Urothelium cell line (cell line): ENCODE measurements at regions not wholly inside any gene's neighbourhood (a gene's known extent, or its start where the extent isn't known, plus 50 kb on each side); places are given as distances from the start of the nearest gene placed in this dataset.
"Not testable (repeated sequence)": the region's sequence is repeated elsewhere in the genome, so short reads cannot be mapped to it uniquely, and the experiment has no call there.

Experiments used
- DNase-seq: peaks from one replicate; pipeline ENCODE4 v3.0.0; 2011; ENCODE audit warnings: low spot score, mixed read lengths
- FAIRE-seq: peaks from 2 replicates; lab custom pipeline; 2011; peaks lifted over from hg19 to GRCh38; lab: Jason Lieb, UNC

DNA sequence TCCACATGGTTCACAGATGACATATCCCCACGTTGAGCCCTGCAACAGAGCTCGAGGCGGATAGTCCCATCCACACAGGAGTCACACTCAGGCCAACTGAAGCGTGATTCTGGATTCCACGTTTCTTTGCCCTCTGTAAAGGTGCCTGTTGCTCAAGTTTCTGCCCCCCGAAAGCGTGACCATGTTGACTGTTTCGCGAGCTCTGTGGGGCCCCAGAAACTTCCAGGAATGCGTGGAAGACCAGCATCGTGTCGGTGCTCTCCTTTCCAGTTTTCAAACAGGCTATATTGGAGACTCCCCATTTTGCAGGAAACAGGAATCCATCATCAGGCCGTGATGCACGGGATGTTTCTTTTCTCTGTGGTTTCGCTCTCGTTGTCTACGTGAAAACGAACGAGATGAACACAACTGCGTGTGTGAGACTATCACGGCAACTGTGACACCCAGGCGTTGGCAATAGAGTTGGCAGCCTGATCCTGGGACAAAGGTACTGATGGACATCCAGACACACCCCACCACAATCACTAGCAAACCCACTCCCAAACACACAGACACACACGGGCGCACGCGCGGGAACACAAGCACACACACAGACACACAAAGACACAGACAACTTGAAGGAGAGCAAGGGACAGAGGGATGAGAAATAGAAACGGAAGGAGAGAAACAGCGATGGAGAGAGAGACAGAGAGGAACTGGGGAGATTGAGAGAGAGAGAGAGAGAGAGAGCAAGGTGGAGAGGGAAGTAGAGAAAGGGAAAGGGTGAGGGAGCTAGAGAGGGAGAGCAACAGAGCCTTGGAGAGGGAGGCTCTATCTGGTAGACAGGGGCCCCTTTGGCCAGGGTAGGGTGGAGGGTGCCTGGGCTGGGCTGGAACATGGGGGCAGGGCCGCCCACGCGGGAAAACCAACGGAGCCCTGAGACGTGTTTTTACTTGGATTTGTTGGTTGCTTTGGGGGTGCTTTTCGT lies 1609.3 kb downstream of the SPATA31A7 start:
- not testable (repeated sequence) for DNase-seq, FAIRE-seq

DNA sequence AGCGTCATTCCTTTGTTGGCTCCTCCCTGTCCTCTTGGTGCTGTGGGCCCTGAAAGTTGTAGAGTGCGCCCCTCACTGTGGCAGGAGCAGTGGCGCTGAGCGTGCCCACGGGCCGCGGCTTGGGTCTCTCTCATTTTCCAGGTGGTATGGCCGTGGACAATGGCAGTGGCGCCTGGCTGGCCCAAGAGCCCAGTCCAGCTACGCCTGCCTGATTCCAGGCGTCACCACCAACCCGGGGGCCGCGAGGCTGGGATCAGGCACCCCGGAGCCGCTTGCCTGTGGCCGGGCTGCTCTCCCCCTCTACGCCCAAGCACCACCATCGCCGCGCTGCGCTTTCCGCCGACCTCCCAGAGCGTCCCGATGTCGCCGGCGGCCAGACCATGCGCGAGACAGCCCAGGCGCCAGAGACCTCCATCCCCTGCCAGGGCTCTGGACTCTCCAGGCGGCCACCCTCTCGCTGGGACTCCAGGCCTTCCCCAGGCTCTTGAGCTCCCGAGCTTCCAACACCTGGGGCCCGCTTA lies 1610.1 kb downstream of the SPATA31A7 start:
- not testable (repeated sequence) for DNase-seq, FAIRE-seq

DNA sequence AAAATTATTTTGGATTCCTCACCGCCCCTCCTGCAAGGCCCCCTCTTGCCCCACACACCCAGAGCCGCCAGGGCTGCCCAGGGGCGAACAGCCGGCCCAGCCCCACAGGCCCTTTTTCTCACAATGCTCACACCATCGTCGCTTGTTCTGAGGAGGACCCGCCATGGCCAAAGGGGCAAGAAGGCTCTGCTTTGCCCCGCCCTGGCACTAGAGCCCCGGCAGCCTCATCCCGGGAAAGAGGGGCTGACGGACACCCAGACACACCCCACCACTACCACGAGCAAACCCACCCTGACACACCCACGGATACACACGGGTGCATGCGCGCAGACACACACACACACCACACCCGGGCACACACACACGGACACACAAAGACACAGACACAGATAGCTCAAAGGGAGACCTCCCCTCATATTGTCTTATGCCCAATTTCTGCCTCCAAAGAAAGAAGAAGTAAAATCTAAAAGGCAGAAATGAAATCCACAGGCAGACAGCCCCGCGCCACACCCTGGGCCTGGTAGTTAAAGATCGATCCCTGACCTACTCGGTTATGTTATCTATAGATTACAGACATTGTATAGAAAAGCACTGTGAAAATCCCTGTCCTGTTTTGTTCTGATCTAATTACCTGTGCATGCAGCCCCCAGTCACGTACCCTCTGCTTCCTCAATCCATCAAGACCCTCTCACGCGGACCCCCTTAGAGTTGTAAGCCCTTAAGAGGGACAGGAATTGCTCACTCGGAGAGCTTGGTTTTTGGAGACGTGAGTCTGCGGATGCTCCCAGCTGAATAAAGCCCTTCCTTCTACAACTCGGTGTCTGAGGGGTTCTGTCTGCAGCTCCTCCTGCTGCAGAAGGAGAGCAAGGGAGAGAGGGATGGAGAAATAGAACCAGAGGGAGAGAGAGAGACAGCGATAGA lies 1610.9 kb downstream of the SPATA31A7 start:
- FAIRE-seq, result not testable (repeated sequence)
- DNase-seq, result peak; percentile 4

DNA sequence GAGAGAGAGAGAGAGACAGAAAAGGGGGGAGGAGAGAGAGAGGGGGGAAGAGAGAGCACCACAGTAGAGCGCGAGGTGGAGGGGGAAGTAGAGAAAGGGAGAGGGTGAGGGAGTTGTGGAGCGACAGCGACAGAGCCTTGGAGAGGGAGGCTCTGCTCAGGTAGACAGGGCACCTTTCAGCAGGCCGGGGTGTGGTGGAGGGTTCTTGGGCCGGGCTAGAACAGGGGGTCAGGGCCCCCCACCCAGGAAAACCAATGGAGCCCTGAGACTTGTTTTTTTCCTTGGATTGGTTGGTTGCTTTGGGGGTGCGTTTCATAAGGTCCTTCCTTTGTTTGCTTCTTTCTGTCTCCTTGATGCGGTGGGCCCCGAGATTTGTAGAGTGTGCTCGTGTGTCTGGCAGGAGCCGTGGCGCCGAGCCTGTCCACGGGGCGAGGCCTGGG lies 1611.6 kb downstream of the SPATA31A7 start:
- not testable (repeated sequence) for FAIRE-seq, DNase-seq

DNA sequence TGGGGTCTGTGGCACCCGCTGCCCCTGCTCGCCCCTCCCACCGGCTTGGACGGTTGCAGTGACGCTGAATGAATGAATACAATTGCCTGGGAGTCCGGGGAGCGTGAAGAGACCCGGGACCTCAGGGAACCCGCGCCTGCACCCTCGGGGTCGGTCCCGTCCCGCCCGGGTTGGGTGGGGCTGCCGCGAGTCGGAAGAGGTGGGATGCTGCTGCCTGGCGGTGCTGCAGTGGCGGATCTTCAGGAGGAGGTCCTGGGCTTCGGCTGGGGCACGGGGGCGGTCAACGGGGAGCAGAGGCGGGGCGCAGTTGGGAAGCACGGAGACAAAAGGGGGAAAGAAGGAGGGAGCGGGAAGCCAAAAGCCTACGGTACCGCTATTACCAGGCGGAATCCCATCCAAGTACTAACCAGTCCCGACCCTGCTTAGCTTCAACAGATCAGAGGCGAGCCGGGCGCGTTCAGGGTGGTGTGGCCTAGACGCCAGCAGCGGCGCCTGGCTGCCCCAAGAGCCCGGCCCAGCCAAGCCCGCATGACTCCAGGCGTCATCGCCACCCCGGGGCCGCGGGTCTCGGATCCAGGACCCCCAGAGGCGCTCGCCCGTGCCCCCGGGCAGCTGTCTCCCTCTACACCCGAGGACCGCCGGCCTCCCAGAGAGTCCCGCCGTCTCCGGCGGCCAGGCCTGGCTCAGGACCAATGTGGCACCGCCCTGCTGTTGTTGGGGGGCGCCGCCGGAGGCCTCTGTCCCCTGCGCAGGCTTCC lies 1612.3 kb downstream of the SPATA31A7 start:
- peak; percentile 98 for DNase-seq
- not testable (repeated sequence) for FAIRE-seq

DNA sequence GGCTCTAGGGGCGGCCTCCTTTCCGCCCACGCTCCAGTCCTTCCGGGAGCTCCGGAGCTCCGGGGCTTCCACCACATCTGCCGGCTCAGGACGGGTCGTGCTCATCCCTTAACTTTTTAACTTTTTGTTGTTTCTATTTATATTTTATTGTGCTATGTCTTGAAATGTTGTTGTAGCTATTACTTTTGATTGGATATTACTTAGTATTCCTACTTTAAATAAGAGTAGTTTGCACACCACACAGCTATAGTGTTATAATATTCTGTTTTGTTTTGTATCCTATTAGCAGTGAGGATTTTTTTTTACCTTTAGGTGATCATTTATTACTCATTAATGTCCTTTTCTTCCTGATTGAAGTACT lies 1612.9 kb downstream of the SPATA31A7 start:
- not testable (repeated sequence) for DNase-seq, FAIRE-seq

DNA sequence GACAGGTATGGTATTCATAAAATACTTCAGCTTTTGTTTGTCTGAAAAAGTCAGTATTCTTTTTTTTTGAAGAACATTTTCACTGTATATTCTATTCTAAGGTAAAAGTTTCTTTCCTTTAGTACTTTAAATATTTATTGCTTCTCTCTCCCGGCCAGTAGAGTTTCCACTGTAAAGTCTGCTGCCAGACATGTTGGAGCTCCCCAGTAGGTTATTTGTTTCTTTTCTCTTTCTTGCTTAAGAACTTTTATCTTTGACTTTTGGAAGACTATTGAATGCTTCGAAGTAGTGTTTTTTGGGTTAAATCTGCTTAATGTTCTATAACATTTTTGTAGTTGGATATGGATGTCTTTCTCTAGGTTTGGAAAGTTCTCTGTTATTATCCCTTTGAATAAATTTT lies 1613.3 kb downstream of the SPATA31A7 start:
- not testable (repeated sequence) for FAIRE-seq, DNase-seq

DNA sequence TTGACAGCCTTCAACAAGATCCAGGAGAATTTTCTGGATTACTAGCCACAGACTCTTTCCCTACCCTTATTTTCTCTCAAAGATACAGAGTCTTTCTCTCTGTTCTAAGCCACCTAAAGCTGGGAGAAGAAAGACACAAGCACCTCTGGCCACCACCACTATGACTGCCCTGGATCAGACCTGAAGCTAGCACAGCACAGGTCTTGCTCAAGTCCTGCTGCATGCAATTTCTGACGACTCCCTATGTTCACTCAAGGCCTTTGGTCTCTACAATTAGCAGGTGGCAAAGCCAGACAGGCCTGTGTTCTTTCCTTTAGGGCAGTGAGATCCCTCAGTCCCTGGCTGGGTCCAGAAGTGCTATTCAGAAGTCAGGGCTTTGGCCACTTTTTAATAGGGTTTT lies 1614.5 kb downstream of the SPATA31A7 start:
- not testable (repeated sequence) for DNase-seq, FAIRE-seq

DNA sequence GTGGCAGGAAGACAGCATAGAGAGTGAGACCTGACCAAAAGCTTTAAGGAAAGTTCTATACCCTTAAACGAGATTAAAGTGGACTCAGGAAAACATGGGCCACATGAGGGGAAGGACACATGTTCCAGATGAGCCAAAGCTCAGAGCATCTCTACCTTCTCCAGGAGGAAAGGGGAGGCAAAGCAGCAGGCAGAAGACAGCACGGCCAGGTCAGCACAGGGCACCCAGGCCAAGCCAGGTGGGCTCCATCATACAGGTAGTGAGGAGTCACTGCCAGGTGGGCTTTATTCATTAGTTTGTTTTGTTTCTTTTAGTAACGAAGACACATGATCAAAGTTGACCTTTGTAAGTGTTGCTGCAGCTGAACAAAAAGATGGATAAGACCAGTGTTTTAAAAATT lies 1617.6 kb downstream of the SPATA31A7 start:
- FAIRE-seq, DNase-seq: not testable (repeated sequence)

DNA sequence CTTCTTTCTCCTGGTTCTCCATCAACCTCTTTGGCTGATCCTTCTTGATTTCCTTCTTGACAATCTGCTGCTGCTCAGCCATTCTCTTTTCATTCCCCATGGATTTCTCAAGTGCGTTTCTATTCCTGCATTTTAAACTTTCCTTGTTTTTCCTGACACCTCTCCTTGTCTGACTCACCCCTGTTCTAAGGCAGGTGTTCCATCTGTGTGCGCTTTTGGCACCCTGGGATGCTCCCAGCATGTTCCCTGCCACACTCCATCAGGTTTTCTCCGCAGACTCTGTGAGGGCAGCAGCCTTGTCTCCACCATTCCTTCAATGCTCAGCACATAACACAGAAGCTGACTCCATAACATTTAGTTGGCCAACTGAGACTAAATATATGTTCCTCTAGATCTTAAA lies 1618.2 kb downstream of the SPATA31A7 start:
- not testable (repeated sequence) for FAIRE-seq, DNase-seq

DNA sequence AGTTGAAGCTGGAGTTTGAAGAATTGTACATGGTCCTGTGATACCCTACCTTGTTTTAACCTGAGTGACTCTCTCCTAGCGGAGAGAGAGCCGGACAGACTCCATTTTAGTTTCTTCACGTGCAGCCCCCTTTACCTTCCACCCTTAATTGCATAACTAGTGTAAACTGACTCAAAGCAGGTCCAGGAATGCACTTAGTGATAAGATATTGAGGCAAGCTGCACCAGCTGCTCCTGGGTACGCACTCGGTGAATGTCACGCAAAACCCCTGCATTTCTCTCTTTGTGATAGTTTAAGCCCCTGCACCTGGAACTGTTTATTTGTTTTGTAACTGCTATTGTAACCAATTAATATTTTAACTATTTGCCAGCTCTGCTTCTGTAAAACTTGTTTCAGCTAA lies 1620.5 kb downstream of the SPATA31A7 start:
- FAIRE-seq, DNase-seq: not testable (repeated sequence)

DNA sequence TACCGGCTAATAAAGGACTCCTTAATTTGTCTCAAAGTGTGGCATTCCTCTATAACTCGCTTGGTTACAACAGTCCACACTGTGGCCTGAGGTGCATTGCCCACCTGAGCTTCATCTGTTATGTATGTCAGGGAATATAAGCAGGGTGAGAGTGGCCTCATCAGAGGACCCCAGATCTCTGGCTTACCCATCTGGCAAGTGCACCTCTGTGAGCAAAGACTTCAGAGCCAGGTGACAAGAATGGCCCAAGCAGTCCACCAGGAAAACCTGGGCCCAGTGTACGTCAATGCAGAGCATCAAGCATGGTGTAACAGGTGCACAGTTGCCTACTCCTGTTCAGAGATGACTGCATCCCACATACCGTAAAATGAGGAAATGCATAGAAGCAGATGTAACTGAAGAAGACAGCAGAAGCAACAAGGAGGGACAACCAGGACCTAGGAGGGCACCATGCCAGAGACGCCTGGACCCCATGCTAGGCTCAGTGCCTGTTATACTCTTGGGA lies 1621.0 kb downstream of the SPATA31A7 start:
- not testable (repeated sequence) for DNase-seq, FAIRE-seq

DNA sequence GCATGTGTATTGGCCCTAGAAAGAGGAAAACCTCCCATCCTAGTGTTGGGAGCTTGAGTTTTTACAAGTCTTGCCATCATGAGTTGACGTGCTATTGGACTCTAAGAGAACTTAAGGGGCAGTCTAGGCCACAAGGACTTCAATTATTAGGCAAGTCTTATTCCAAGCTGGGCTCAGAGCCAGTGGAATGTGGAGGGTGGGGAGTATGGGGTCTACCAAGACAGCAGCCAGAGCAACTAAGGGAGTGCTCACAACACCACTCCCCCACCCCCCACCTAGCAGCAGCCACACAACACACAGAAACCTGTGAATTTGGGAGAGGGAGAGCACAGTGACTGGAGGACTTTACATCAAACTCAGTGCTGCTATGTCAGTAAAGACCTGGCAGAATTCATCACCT lies 1625.6 kb downstream of the SPATA31A7 start:
- FAIRE-seq, DNase-seq: not testable (repeated sequence)

DNA sequence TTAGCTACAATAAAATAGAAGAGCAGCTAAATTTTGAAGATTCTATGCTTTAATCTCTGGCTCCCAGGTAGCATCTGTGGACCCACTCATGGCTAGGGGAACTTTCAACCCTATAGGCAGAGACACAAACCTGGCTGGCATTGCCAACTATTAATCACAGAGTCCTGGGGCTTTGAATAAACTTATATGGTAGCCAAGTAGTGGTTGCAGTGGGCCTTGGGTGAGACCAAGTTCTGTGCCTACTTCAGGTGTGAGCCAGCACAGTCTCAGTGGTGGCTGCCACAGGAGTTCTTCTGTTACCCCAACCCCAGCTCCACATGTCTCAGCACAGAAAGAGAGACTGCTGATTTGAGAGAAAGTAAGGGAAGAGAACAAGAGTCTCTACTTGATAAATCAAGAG lies 1626.5 kb downstream of the SPATA31A7 start:
- not testable (repeated sequence) for DNase-seq, FAIRE-seq

DNA sequence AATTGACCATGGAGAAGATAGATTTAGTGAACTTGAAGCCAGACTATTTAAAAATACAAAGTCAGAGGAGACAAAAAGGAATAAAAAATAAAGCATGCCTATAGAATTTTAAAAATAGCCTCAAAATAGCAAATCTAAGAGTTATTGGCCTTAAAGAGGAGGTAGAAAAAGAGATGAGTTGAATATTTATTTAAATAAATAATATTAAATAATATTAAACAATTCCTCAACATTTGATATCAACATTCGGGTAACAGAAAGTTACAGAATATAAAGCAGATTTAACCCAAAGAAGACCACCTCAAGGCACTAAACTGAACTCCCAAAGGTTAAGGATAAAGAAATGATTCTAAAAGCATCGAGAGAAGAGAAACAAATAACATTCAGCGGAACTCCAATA lies 1627.4 kb downstream of the SPATA31A7 start:
- FAIRE-seq, DNase-seq: not testable (repeated sequence)

DNA sequence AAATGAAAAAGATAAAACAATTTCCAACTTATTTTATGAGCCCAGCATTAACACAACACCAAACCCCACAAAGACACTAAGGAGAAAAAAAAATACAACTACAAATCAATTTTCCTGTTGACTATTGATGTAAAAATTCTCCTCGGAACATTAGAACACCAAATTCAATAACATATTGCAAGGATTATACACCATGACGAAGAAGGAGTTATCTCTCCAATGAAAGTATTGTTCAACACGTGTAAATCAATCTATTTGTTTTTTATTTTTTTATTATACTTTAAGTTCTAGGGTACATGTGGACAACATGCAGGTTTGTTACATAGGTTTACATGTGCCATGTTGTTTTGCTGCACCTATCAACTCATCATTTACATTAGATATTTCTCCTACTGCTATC lies 1632.3 kb downstream of the SPATA31A7 start:
- FAIRE-seq, DNase-seq: not testable (repeated sequence)

DNA sequence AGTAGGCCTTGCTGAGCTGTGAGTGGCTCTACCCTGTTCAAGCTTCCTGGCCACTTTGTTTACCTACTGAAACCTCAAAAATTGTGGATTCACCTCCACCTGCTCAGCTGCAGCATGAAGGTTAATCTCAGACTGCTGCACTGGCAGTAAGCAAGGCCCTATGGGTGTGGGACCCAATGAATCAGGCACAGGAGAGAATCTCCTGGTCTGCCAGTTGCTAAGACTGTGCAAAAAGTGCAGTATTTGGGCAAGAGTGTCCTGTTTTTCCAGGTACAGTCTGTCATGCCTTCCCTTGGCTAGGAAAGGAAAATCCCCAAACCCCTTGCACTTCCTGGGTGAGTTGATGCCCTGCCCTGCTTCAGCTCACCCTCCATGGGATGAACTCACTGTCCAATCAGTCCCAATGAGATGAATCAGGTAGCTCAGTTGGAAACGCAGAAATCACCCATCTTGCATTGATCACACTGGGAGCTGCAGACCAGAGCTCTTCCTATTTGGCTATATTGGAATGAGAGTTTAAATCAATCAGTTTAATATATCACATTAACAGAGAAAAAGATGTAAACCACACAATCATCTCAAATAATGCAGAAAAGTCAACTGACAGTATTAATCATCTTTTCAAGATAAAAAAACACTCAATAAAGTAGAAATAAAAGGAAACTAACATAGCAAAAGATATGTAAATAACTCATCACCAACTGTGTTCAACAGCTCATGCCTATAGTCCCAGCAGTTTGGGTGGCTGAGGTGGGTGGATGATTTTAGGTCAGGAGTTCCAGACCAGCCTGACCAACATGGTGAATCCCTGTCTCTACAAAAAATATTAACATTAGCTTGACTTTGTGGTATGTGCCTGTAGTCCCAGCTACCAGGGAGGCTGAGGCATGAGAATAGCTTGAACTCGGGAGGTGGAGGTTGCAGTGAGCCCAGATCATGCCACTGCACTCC lies 1638.4 kb downstream of the SPATA31A7 start:
- not testable (repeated sequence) for DNase-seq, FAIRE-seq

DNA sequence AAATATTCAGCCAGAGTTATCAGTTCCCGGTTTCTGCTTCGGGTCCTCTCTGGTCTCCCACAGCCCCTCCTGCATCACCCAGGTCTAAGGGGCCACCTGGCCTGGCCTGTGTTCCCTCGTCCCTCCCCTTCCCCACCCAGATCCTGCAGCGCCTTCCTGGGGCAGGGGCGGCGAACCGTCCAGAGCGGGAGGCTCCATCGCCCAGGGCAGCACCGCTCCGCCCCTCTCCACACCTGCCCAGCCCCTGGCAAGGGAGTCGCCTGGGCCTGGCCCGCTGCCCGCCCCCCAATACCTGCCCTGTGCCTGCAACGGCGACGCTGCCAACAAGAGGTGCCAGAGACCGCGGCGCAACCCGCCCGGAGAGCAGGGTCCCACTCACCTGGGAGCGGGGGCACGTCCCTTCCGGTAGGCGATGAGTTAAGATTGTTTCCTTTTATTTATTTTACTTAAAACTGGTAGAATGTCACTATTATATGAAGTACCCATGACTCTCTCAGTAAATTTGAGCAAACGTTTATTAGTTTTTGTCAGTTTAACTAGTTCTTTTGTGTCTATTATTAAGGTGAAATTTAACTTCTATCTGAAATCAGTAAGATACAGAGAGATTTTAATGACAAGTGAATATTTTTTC lies 1641.1 kb downstream of the SPATA31A7 start:
- DNase-seq, FAIRE-seq: not testable (repeated sequence)
